HEK293 (cell line): ENCODE measurements at regions not wholly inside any gene's neighbourhood (a gene's known extent, or its start where the extent isn't known, plus 50 kb on each side); places are given as distances from the start of the nearest gene placed in this dataset.

Source experiments
- CTCF ChIA-PET: fragments of 350-600 bp; formaldehyde crosslinking; extraction: SDS; loops from one replicate; lab custom pipeline; 2021; ENCODE audit warnings: antibody characterized with exemption; lab: Yijun Ruan, JAX
- POLR2A ChIA-PET: fragments of 300-600 bp; formaldehyde crosslinking; extraction: SDS; loops from one replicate; lab custom pipeline; 2020; ENCODE audit warnings: antibody characterized with exemption, inconsistent platforms; lab: Yijun Ruan, JAX
- H3K27ac ChIP-seq: fragments of 200-500 bp; sonication (Bioruptor generic); 2 replicates; pipeline ENCODE4 v1.5.1; 2014; ENCODE audit warnings: low read depth, low read length, control low read depth, inconsistent platforms; ENCODE audit errors: extremely low read depth
- H3K36me3 ChIP-seq, 2 experiments: fragments of 200-500 bp in 1 of 2; sonication (Bioruptor generic) in 1 of 2; 1 replicate in 1 of 2; 2 replicates in 1 of 2; pipeline ENCODE4 v1.5.1; 2014 to 2017; ENCODE audit warnings: inconsistent platforms in 2 of 2, low read length in 2 of 2; ENCODE audit not compliant: control insufficient read depth in 2 of 2, insufficient read depth in 1 of 2
- H3K4me1 ChIP-seq: fragments of 200-500 bp; sonication (Bioruptor generic); 2 replicates; pipeline ENCODE4 v1.5.1; 2014; ENCODE audit warnings: mild to moderate bottlenecking, low read length, inconsistent platforms; ENCODE audit not compliant: control insufficient read depth, insufficient read depth
- H3K4me3 ChIP-seq: 2 replicates; pipeline ENCODE4 v1.5.1; 2011; ENCODE audit warnings: low read depth, mild to moderate bottlenecking, control low read depth, low read length, moderate library complexity
- H3K9me3 ChIP-seq: fragments of 200-500 bp; sonication (Bioruptor generic); 2 replicates; pipeline ENCODE4 v1.5.1; 2014; ENCODE audit warnings: low read depth, low read length, inconsistent platforms; ENCODE audit not compliant: control insufficient read depth, insufficient read depth
- EGR2 ChIP-seq: fragments of 450-650 bp; formaldehyde crosslinking; IDR thresholded peaks from 2 replicates; pipeline ENCODE4 v1.5.1; 2016; ENCODE audit warnings: low read depth, missing biosample characterization, missing genetic modification characterization
- MEIS1 ChIP-seq: sonication (generic); formaldehyde crosslinking; IDR thresholded peaks from 2 replicates; pipeline ENCODE4 v1.8.1; 2022; ENCODE audit warnings: missing genetic modification reagents, mild to moderate bottlenecking, borderline replicate concordance
- ZBTB7A ChIP-seq: fragments of 450-650 bp; formaldehyde crosslinking; IDR thresholded peaks from 2 replicates; pipeline ENCODE4 v1.5.1; 2016; ENCODE audit warnings: low read depth, missing biosample characterization, missing genetic modification characterization
- ZFHX2 ChIP-seq: fragments of 450-650 bp; formaldehyde crosslinking; conservative IDR thresholded peaks from 2 replicates; pipeline ENCODE4 v1.5.1; 2016; ENCODE audit warnings: missing biosample characterization, missing genetic modification characterization
- ZNF114 ChIP-seq: fragments of 450-650 bp; formaldehyde crosslinking; IDR thresholded peaks from 2 replicates; pipeline ENCODE4 v1.5.0; 2017; ENCODE audit warnings: missing biosample characterization, missing genetic modification characterization
- ZNF202 ChIP-seq: fragments of 450-650 bp; formaldehyde crosslinking; IDR thresholded peaks from 2 replicates; pipeline ENCODE4 v1.5.1; 2016; ENCODE audit warnings: missing biosample characterization, missing genetic modification characterization, borderline replicate concordance
- ZNF37A ChIP-seq: fragments of 450-650 bp; IDR thresholded peaks from 2 replicates; pipeline ENCODE4 v1.5.1; 2018; ENCODE audit warnings: missing biosample characterization, missing genetic modification characterization
- ZNF423 ChIP-seq: fragments of 450-650 bp; formaldehyde crosslinking; IDR thresholded peaks from 2 replicates; pipeline ENCODE4 v1.5.1; 2016; ENCODE audit warnings: missing biosample characterization, missing genetic modification characterization
- ZNF473 ChIP-seq: fragments of 450-650 bp; formaldehyde crosslinking; IDR thresholded peaks from 2 replicates; pipeline ENCODE4 v1.5.1; 2017; ENCODE audit warnings: missing biosample characterization, missing genetic modification characterization
- ZNF658 ChIP-seq: fragments of 450-650 bp; formaldehyde crosslinking; IDR thresholded peaks from 2 replicates; pipeline ENCODE4; 2016; ENCODE audit warnings: missing biosample characterization, missing genetic modification characterization
- ZNF776 ChIP-seq: fragments of 450-650 bp; formaldehyde crosslinking; IDR thresholded peaks from 2 replicates; pipeline ENCODE4 v1.5.0; 2017; ENCODE audit warnings: missing biosample characterization, missing genetic modification characterization, borderline replicate concordance
- ZNF792 ChIP-seq: fragments of 450-650 bp; formaldehyde crosslinking; IDR thresholded peaks from 2 replicates; pipeline ENCODE4 v1.5.1; 2016; ENCODE audit warnings: missing biosample characterization, missing genetic modification characterization
- ZSCAN23 ChIP-seq: fragments of 450-650 bp; formaldehyde crosslinking; IDR thresholded peaks from 2 replicates; pipeline ENCODE4 v1.5.1; 2016; ENCODE audit warnings: missing biosample characterization, missing genetic modification characterization
- ZSCAN30 ChIP-seq: fragments of 450-650 bp; IDR thresholded peaks from 2 replicates; pipeline ENCODE4 v1.5.1; 2018; ENCODE audit warnings: missing biosample characterization, mild to moderate bottlenecking, missing genetic modification characterization, moderate library complexity
- TF ChIP-seq, protein P1 (sequence below): fragments of 450-650 bp; formaldehyde crosslinking; conservative IDR thresholded peaks from 2 replicates; pipeline ENCODE4 v1.5.1; 2016; ENCODE audit warnings: low read depth, missing biosample characterization, missing genetic modification characterization
- TF ChIP-seq, protein P2 (sequence below): fragments of 450-650 bp; formaldehyde crosslinking; IDR thresholded peaks from 2 replicates; pipeline ENCODE4 v1.5.1; 2017; ENCODE audit warnings: missing biosample characterization, missing genetic modification characterization
- TF ChIP-seq, protein P3 (sequence below): fragments of 450-650 bp; formaldehyde crosslinking; IDR thresholded peaks from 2 replicates; pipeline ENCODE4 v1.5.1; 2016; ENCODE audit warnings: missing biosample characterization, missing genetic modification characterization, low read depth
- TF ChIP-seq, protein P4 (sequence below): fragments of 450-650 bp; formaldehyde crosslinking; IDR thresholded peaks from 2 replicates; pipeline ENCODE4 v1.5.1; 2017; ENCODE audit warnings: missing biosample characterization, missing genetic modification characterization
- TF ChIP-seq, protein P5 (sequence below): fragments of 450-650 bp; formaldehyde crosslinking; IDR thresholded peaks from 2 replicates; pipeline ENCODE4 v1.5.1; 2016; ENCODE audit warnings: missing biosample characterization, missing genetic modification characterization

DNA sequence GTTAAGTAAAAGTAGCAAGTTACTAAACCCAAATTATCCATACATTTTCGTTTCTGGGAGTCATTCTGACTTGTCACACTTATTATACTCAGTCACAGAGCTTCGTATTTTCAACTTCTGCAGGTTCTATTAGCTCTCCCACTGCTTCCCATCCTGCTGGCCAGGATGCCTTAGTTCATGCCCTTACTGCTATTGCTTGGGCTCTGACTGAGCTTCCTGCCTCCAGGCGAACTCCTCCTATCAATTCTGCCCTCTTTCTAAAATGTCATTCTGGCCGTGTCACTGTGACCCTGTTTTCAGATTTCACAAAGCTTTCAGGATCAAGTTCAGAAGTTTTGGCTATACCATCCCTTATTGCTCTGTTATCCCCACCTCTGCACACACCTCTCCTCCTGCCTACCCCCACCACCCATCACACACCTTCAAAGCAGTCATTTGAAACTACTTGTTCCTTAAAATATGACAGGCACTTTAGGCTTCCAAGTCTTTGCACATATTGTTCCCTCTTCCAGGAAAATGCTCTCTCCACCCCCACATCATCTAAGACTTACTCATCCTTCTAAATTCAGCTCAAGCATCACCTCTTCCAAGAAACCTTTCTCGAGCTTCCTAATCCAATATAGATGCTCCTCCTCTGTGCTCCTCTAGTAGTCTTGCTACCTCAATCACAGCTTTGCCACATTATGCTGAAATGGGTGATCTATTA, 278.0 kb downstream of the BRINP2 start:
- Histone ChIP-seq H3K36me3 (no peaks in the 10 kb centered on the region), H3K27ac (no peak overlapping the region), H3K4me3 (no peak overlapping the region), H3K9me3 (no peaks in the 10 kb centered on the region), H3K4me1 (no peaks in the 10 kb centered on the region)
- POLR2A ChIA-PET = no interaction called here
- no peak for TF ChIP-seq ZNF658 (tag by site-specific recombination)
- TF ChIP-seq EGR2 (tag by site-specific recombination) = peak; percentile 59; the same call in 1 of the 2 replicates
- TF ChIP-seq ZFHX2 (tag by site-specific recombination) = peak; percentile 51
- CTCF ChIA-PET = interaction anchor here (0.6 kb wide), 1 partner anchor 673 kb away, joined by 3 read pairs; no protein-coding TSS in a partner anchor

DNA sequence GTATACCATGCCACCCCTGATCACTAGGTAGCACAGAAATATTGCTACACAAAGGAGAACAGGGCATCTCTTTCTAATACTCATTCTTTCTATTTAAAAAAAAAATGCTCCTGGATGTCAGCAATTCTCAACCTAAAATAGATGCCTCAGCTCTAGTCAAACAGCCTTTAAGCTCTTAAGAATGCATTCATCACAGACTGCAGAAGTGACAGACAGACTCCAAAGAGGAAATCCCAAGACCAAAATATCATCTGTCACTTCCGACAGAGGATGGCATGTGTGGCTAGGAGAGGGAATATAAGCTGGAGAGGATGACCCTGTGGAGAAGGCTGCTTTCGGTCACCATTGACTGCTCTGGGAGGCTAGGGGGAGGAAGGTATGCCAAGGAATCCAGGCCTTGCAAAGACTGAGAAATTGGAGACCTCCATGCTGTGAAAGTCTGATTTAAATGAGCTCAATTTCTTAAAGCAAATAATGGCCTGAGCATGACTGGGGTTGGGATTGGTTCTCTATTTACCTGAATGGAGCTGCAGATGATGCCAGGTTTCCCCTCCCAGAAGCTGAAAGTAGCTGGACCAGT, 277.4 kb downstream of the BRINP2 start:
- ChIA-PET CTCF (interaction anchor here (0.6 kb wide), 1 partner anchor 672 kb away, joined by 3 read pairs; no protein-coding TSS in a partner anchor), POLR2A (no interaction called here)
- Histone ChIP-seq H3K9me3 (no peaks in the 10 kb centered on the region), H3K4me1 (no peaks in the 10 kb centered on the region; the same call in 1 of the 2 replicates), H3K27ac (no peak overlapping the region), H3K4me3 (no peak overlapping the region), H3K36me3 (no peaks in the 10 kb centered on the region)
- TF ChIP-seq, protein P1, sequence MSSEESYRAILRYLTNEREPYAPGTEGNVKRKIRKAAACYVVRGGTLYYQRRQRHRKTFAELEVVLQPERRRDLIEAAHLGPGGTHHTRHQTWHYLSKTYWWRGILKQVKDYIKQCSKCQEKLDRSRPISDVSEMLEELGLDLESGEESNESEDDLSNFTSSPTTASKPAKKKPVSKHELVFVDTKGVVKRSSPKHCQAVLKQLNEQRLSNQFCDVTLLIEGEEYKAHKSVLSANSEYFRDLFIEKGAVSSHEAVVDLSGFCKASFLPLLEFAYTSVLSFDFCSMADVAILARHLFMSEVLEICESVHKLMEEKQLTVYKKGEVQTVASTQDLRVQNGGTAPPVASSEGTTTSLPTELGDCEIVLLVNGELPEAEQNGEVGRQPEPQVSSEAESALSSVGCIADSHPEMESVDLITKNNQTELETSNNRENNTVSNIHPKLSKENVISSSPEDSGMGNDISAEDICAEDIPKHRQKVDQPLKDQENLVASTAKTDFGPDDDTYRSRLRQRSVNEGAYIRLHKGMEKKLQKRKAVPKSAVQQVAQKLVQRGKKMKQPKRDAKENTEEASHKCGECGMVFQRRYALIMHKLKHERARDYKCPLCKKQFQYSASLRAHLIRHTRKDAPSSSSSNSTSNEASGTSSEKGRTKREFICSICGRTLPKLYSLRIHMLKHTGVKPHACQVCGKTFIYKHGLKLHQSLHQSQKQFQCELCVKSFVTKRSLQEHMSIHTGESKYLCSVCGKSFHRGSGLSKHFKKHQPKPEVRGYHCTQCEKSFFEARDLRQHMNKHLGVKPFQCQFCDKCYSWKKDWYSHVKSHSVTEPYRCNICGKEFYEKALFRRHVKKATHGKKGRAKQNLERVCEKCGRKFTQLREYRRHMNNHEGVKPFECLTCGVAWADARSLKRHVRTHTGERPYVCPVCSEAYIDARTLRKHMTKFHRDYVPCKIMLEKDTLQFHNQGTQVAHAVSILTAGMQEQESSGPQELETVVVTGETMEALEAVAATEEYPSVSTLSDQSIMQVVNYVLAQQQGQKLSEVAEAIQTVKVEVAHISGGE (tag by site-specific recombination) = no peak
- TF ChIP-seq ZNF37A (tag by site-specific recombination) = no peak
- TF ChIP-seq, protein P2, sequence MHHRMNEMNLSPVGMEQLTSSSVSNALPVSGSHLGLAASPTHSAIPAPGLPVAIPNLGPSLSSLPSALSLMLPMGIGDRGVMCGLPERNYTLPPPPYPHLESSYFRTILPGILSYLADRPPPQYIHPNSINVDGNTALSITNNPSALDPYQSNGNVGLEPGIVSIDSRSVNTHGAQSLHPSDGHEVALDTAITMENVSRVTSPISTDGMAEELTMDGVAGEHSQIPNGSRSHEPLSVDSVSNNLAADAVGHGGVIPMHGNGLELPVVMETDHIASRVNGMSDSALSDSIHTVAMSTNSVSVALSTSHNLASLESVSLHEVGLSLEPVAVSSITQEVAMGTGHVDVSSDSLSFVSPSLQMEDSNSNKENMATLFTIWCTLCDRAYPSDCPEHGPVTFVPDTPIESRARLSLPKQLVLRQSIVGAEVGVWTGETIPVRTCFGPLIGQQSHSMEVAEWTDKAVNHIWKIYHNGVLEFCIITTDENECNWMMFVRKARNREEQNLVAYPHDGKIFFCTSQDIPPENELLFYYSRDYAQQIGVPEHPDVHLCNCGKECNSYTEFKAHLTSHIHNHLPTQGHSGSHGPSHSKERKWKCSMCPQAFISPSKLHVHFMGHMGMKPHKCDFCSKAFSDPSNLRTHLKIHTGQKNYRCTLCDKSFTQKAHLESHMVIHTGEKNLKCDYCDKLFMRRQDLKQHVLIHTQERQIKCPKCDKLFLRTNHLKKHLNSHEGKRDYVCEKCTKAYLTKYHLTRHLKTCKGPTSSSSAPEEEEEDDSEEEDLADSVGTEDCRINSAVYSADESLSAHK (tag by site-specific recombination) = no peak
- TF ChIP-seq ZNF776 (tag by site-specific recombination) = no peak
- TF ChIP-seq, protein P3, sequence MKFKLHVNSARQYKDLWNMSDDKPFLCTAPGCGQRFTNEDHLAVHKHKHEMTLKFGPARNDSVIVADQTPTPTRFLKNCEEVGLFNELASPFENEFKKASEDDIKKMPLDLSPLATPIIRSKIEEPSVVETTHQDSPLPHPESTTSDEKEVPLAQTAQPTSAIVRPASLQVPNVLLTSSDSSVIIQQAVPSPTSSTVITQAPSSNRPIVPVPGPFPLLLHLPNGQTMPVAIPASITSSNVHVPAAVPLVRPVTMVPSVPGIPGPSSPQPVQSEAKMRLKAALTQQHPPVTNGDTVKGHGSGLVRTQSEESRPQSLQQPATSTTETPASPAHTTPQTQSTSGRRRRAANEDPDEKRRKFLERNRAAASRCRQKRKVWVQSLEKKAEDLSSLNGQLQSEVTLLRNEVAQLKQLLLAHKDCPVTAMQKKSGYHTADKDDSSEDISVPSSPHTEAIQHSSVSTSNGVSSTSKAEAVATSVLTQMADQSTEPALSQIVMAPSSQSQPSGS (tag by site-specific recombination) = no peak
- no peak for TF ChIP-seq ZNF473 (tag by site-specific recombination)
- TF ChIP-seq, protein P4, sequence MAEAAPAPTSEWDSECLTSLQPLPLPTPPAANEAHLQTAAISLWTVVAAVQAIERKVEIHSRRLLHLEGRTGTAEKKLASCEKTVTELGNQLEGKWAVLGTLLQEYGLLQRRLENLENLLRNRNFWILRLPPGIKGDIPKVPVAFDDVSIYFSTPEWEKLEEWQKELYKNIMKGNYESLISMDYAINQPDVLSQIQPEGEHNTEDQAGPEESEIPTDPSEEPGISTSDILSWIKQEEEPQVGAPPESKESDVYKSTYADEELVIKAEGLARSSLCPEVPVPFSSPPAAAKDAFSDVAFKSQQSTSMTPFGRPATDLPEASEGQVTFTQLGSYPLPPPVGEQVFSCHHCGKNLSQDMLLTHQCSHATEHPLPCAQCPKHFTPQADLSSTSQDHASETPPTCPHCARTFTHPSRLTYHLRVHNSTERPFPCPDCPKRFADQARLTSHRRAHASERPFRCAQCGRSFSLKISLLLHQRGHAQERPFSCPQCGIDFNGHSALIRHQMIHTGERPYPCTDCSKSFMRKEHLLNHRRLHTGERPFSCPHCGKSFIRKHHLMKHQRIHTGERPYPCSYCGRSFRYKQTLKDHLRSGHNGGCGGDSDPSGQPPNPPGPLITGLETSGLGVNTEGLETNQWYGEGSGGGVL = no peak
- TF ChIP-seq MEIS1 (CRISPR knock-in tag) = no peak
- no peak for TF ChIP-seq ZNF114
- TF ChIP-seq ZBTB7A (tag by site-specific recombination) = no peak
- no peak for TF ChIP-seq ZNF423 (tag by site-specific recombination)
- TF ChIP-seq ZNF202 (tag by site-specific recombination) = no peak
- TF ChIP-seq, protein P5, sequence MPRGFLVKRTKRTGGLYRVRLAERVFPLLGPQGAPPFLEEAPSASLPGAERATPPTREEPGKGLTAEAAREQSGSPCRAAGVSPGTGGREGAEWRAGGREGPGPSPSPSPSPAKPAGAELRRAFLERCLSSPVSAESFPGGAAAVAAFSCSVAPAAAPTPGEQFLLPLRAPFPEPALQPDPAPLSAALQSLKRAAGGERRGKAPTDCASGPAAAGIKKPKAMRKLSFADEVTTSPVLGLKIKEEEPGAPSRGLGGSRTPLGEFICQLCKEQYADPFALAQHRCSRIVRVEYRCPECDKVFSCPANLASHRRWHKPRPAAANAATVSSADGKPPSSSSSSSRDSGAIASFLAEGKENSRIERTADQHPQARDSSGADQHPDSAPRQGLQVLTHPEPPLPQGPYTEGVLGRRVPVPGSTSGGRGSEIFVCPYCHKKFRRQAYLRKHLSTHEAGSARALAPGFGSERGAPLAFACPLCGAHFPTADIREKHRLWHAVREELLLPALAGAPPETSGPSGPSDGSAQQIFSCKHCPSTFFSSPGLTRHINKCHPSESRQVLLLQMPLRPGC (tag by site-specific recombination) = no peak
- no peak for TF ChIP-seq ZNF792
- no peak for TF ChIP-seq ZSCAN23 (tag by site-specific recombination)
- TF ChIP-seq ZSCAN30 = no peak
